Liver (tissue), 8 donors: ENCODE measurements at regions not wholly inside any gene's neighbourhood (a gene's known extent, or its start where the extent isn't known, plus 50 kb on each side); places are given as distances from the start of the nearest gene placed in this dataset.

ENCODE experiments used
- DNase-seq: peaks from one replicate; pipeline ENCODE4 v3.0.0-alpha.2; 2017; ENCODE audit warnings: low spot score
- H3K27ac ChIP-seq, 2 donors: one replicate each; pipeline ENCODE4 v1.7.0; 2013; ENCODE audit warnings: inconsistent platforms in 2 of 2, low read length in 2 of 2, control low read depth in 1 of 2, low read depth in 1 of 2, mild to moderate bottlenecking in 1 of 2
- H3K27me3 ChIP-seq, 4 donors: one replicate each; pipeline versions ENCODE4 v1.6.1 to v1.7.0; 2013; ENCODE audit warnings: low read length in 3 of 4, inconsistent platforms in 1 of 4, mild to moderate bottlenecking in 1 of 4, moderate library complexity in 1 of 4; ENCODE audit not compliant: control insufficient read depth in 4 of 4, insufficient read depth in 4 of 4
- H3K36me3 ChIP-seq, 4 donors: one replicate each; pipeline versions ENCODE4 v1.6.1 to v1.7.0; 2013; ENCODE audit warnings: low read length in 3 of 4, mild to moderate bottlenecking in 3 of 4, low read depth in 1 of 4, moderate library complexity in 1 of 4; ENCODE audit not compliant: control insufficient read depth in 4 of 4, insufficient read depth in 3 of 4
- H3K4me1 ChIP-seq, 4 donors: one replicate each; pipeline versions ENCODE4 v1.6.1 to v1.7.0; 2013; ENCODE audit warnings: low read length in 3 of 4, mild to moderate bottlenecking in 3 of 4, moderate library complexity in 1 of 4; ENCODE audit not compliant: control insufficient read depth in 4 of 4, insufficient read depth in 4 of 4
- H3K4me3 ChIP-seq, 3 donors: one replicate each; pipeline versions ENCODE4 v1.6.1 to v1.7.0; 2013; ENCODE audit warnings: low read length in 3 of 3, control low read depth in 1 of 3, low read depth in 1 of 3, mild to moderate bottlenecking in 1 of 3
- H3K9ac ChIP-seq, 2 donors: one replicate each; pipeline ENCODE4 v1.7.0; 2013; ENCODE audit warnings: low read length in 2 of 2, mild to moderate bottlenecking in 2 of 2, moderate library complexity in 2 of 2, control low read depth in 1 of 2, low read depth in 1 of 2
- H3K9me3 ChIP-seq, 4 donors: one replicate each; pipeline versions ENCODE4 v1.6.1 to v1.7.0; 2013; ENCODE audit warnings: low read length in 3 of 4; ENCODE audit not compliant: control insufficient read depth in 4 of 4
- CTCF ChIP-seq: fragments of 150-350 bp; IDR thresholded peaks from 2 replicates; pipeline ENCODE4 v1.5.1; 2017; ENCODE audit warnings: improper control_type of control experiment, low read depth, low read length; ENCODE audit not compliant: missing input control
- EGR1 ChIP-seq, 2 donors: IDR thresholded peaks; 2 replicates each; pipeline ENCODE4 v1.6.1; 2016 to 2018; ENCODE audit warnings: antibody characterized with exemption in 2 of 2, low read depth in 2 of 2
- FOXA1 ChIP-seq: IDR thresholded peaks from 2 replicates; pipeline ENCODE4 v1.6.1; 2016; ENCODE audit warnings: antibody characterized with exemption
- FOXA2 ChIP-seq: IDR thresholded peaks from 2 replicates; pipeline ENCODE4 v1.6.1; 2016; ENCODE audit warnings: antibody characterized with exemption
- GABPA ChIP-seq, 2 donors: IDR thresholded peaks in 1 of 2; conservative IDR thresholded peaks in 1 of 2; 2 replicates each; pipeline ENCODE4 v1.6.1; 2016; ENCODE audit warnings: antibody characterized with exemption in 2 of 2, mild to moderate bottlenecking in 1 of 2, moderate library complexity in 1 of 2
- HNF4A ChIP-seq, 2 donors: conservative IDR thresholded peaks; 2 replicates each; pipeline ENCODE4 v1.6.1; 2016; ENCODE audit warnings: antibody characterized with exemption in 2 of 2, mild to moderate bottlenecking in 2 of 2
- HNF4G ChIP-seq: IDR thresholded peaks from 2 replicates; pipeline ENCODE4 v1.6.1; 2016; ENCODE audit warnings: antibody characterized with exemption
- JUND ChIP-seq, 2 donors: IDR thresholded peaks; 2 replicates each; pipeline ENCODE4 v1.6.1; 2016; ENCODE audit warnings: antibody characterized with exemption in 2 of 2
- NR2F2 ChIP-seq: IDR thresholded peaks from 2 replicates; pipeline ENCODE4 v1.6.1; 2016; ENCODE audit warnings: antibody characterized with exemption
- RAD21 ChIP-seq, 2 donors: IDR thresholded peaks; 2 replicates each; pipeline ENCODE4 v1.6.1; 2016; ENCODE audit warnings: antibody characterized with exemption in 2 of 2, mild to moderate bottlenecking in 2 of 2
- REST ChIP-seq: IDR thresholded peaks from 2 replicates; pipeline ENCODE4 v1.6.1; 2016; ENCODE audit warnings: antibody characterized with exemption, mild to moderate bottlenecking
- RXRA ChIP-seq, 2 donors: IDR thresholded peaks; 2 replicates each; pipeline ENCODE4 v1.6.1; 2017 to 2018; ENCODE audit warnings: antibody characterized with exemption in 2 of 2, mild to moderate bottlenecking in 1 of 2
- SP1 ChIP-seq: IDR thresholded peaks from 2 replicates; pipeline ENCODE4 v1.6.1; 2018; ENCODE audit warnings: antibody characterized with exemption, mild to moderate bottlenecking
- TAF1 ChIP-seq: conservative IDR thresholded peaks from 2 replicates; pipeline ENCODE4 v1.6.1; 2016; ENCODE audit warnings: antibody characterized with exemption, mild to moderate bottlenecking
- YY1 ChIP-seq: IDR thresholded peaks from 2 replicates; pipeline ENCODE4 v1.6.1; 2016; ENCODE audit warnings: antibody characterized with exemption, mild to moderate bottlenecking
- ZBTB33 ChIP-seq: IDR thresholded peaks from 2 replicates; pipeline ENCODE4 v1.6.1; 2016; ENCODE audit warnings: antibody characterized with exemption
- WGBS: extraction: QIAGEN DNeasy Blood & Tissue Kit; methylation state at CpG from one replicate; pipeline ENCODE4 v1.1.7; 2013; 5-methylcytosine and 5-hydroxymethylcytosine counted together
- TF ChIP-seq, protein P1 (sequence below): IDR thresholded peaks from 2 replicates; pipeline ENCODE4 v1.6.1; 2016; ENCODE audit warnings: antibody characterized with exemption
- TF ChIP-seq, protein P2 (sequence below): IDR thresholded peaks from 2 replicates; pipeline ENCODE4 v1.6.1; 2016; ENCODE audit warnings: antibody characterized with exemption
- donor health status: healthy.
- donor health status: healthy.
- donor health status: healthy.
- donor health status: healthy.
- donor health status: healthy.

GRCh38 chr16:51722467-51722866 is 571.4 kb upstream of the SALL1 start:
- H3K9ac ChIP-seq, result no peak overlapping the region
- H3K4me1 ChIP-seq, result no peaks in the 10 kb centered on the region
- no peak overlapping the region for H3K4me3 ChIP-seq
- no peak overlapping the region for H3K27ac ChIP-seq
- H3K9me3 ChIP-seq, result no peaks in the 10 kb centered on the region
- no peaks in the 10 kb centered on the region for H3K36me3 ChIP-seq
- DNase-seq, result no peak
- H3K27me3 ChIP-seq, result no peaks in the 10 kb centered on the region
- no peak for TF ChIP-seq NR2F2
- TF ChIP-seq ZBTB33, result no peak
- TF ChIP-seq, protein P1, sequence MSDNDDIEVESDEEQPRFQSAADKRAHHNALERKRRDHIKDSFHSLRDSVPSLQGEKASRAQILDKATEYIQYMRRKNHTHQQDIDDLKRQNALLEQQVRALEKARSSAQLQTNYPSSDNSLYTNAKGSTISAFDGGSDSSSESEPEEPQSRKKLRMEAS, result no peak
- TF ChIP-seq FOXA1, result no peak
- TF ChIP-seq, protein P2, sequence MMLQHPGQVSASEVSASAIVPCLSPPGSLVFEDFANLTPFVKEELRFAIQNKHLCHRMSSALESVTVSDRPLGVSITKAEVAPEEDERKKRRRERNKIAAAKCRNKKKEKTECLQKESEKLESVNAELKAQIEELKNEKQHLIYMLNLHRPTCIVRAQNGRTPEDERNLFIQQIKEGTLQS, result no peak
- no peak for TF ChIP-seq HNF4A (conservative IDR thresholded peaks at IDR 0.05)
- TF ChIP-seq TAF1, result no peak
- no peak for TF ChIP-seq JUND (IDR thresholded peaks at IDR 0.05)
- no peak for TF ChIP-seq RXRA (IDR thresholded peaks at IDR 0.05)
- no peak for TF ChIP-seq SP1
- TF ChIP-seq CTCF, result no peak
- TF ChIP-seq YY1, result no peak
- no peak for TF ChIP-seq FOXA2
- TF ChIP-seq RAD21 (IDR thresholded peaks at IDR 0.05), result no peak
- no peak for TF ChIP-seq REST

DNA sequence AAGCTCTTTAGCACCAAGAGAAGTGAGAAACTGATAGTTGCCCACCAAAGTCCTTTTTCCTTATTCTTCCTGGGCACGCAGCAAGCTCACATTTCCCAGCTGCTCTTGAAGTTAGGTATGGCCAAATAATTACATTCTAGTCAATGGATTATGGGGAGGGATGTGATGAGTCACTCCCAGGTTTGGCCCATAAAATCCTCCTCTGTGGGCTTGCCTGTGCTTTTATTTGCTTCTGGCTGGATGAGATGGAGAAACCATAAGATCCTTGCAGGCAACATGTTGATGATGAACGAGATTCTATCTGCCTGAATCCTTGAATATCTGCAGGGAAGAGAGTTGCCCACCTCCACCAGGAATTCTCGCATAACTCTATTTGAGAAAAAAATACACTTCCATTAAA is 568.3 kb upstream of the SALL1 start:
- Histone ChIP-seq H3K4me1 (no peaks in the 10 kb centered on the region), H3K4me3 (no peak overlapping the region), H3K9ac (no peak overlapping the region), H3K36me3 (no peaks in the 10 kb centered on the region), H3K9me3 (no peaks in the 10 kb centered on the region), H3K27ac (no peak overlapping the region), H3K27me3 (no peaks in the 10 kb centered on the region)
- DNase-seq, result no peak
- 84% methylated on average over 3 of the region's 3 CpGs for WGBS
- TF ChIP-seq RAD21 (IDR thresholded peaks at IDR 0.05) (no peak), TAF1 (no peak), FOXA1 (no peak), GABPA (IDR thresholded peaks at IDR 0.05 in 1 of 2, conservative IDR thresholded peaks at IDR 0.05 in 1 of 2) (no peak), HNF4G (no peak), EGR1 (IDR thresholded peaks at IDR 0.05; ENCODE audit: low read depth in 2 of 2) (no peak), ZBTB33 (no peak), FOXA2 (no peak), SP1 (no peak), CTCF (no peak), HNF4A (conservative IDR thresholded peaks at IDR 0.05) (no peak), YY1 (no peak)
- TF ChIP-seq, protein P1, result no peak
- TF ChIP-seq, protein P2, result no peak
